SK-N-SH treated with all-trans-retinoic acid at 6 μM for 48 hours (cell line): ENCODE measurements at regions not wholly inside any gene's neighbourhood (a gene's known extent, or its start where the extent isn't known, plus 50 kb on each side); places are given as distances from the start of the nearest gene placed in this dataset.
A peak's percentile ranks its signal among the peaks of the same experiment; 100 is the strongest.

Experiments
- ATAC-seq: fragments of 200-7000 bp; cut with Tn5 transposase; 3 replicates; pipeline ENCODE4 v1.9.1; 2020; ENCODE audit warnings: mild to moderate bottlenecking, moderate library complexity
- ARNTL ChIP-seq: fragments of 450-650 bp; formaldehyde crosslinking; IDR thresholded peaks from 2 replicates; pipeline ENCODE4 v1.5.0; 2020; ENCODE audit warnings: low read depth, mild to moderate bottlenecking, moderate library complexity, borderline replicate concordance
- BACH2 ChIP-seq: fragments of 250-450 bp; sonication (Bioruptor Pico); IDR thresholded peaks from 2 replicates; pipeline ENCODE4 v1.9.0; 2021; ENCODE audit warnings: mild to moderate bottlenecking, borderline replicate concordance
- CREB5 ChIP-seq: fragments of 250-450 bp; sonication (Bioruptor Pico); IDR thresholded peaks from 2 replicates; pipeline ENCODE4 v1.5.1; 2020; ENCODE audit warnings: low read depth, mild to moderate bottlenecking, moderate library complexity
- CSDC2 ChIP-seq: fragments of 250-450 bp; sonication (Bioruptor Pico); IDR thresholded peaks from 2 replicates; pipeline ENCODE4 v1.5.0; 2020; ENCODE audit warnings: mild to moderate bottlenecking, moderate library complexity
- ESRRG ChIP-seq: fragments of 250-450 bp; sonication (Bioruptor Pico); IDR thresholded peaks from 2 replicates; pipeline ENCODE4 v1.6.1; 2021; ENCODE audit warnings: mild to moderate bottlenecking
- GLIS3 ChIP-seq: fragments of 250-450 bp; sonication (Bioruptor Pico); IDR thresholded peaks from 2 replicates; pipeline ENCODE4 v1.5.0; 2020; ENCODE audit warnings: mild to moderate bottlenecking, moderate library complexity
- ISL1 ChIP-seq: fragments of 250-450 bp; sonication (Bioruptor Pico); IDR thresholded peaks from 2 replicates; pipeline ENCODE4 v2.1.2; 2022; ENCODE audit warnings: mild to moderate bottlenecking, moderate library complexity
- OSR1 ChIP-seq: fragments of 250-450 bp; sonication (Bioruptor Pico); IDR thresholded peaks from 2 replicates; pipeline ENCODE4 v1.8.0; 2022; ENCODE audit warnings: moderate library complexity, mild to moderate bottlenecking, inconsistent platforms
- POU6F1 ChIP-seq: fragments of 250-450 bp; sonication (Bioruptor Pico); IDR thresholded peaks from 2 replicates; pipeline ENCODE4 v1.8.0; 2021; ENCODE audit warnings: low read depth, mild to moderate bottlenecking, moderate library complexity, borderline replicate concordance
- RARB ChIP-seq: fragments of 250-450 bp; sonication (Bioruptor Pico); IDR thresholded peaks from 2 replicates; pipeline ENCODE4 v1.8.0; 2021; ENCODE audit warnings: mild to moderate bottlenecking, moderate library complexity
- SNAI2 ChIP-seq: fragments of 250-450 bp; sonication (Bioruptor Pico); IDR thresholded peaks from 2 replicates; pipeline ENCODE4 v1.5.0; 2020; ENCODE audit warnings: mild to moderate bottlenecking, moderate library complexity
- TCF4 ChIP-seq: fragments of 250-450 bp; sonication (Bioruptor Pico); IDR thresholded peaks from 2 replicates; pipeline ENCODE4 v1.8.0; 2021; ENCODE audit warnings: mild to moderate bottlenecking, moderate library complexity, borderline replicate concordance
- TOX ChIP-seq: fragments of 250-450 bp; sonication (Bioruptor Pico); IDR thresholded peaks from 2 replicates; pipeline ENCODE4 v1.8.0; 2021; ENCODE audit warnings: mild to moderate bottlenecking, moderate library complexity, borderline replicate concordance
- TSHZ2 ChIP-seq: fragments of 250-450 bp; sonication (Bioruptor Pico); IDR thresholded peaks from 2 replicates; pipeline ENCODE4 v1.5.0; 2020; ENCODE audit warnings: mild to moderate bottlenecking, moderate library complexity
- ZC3H10 ChIP-seq: fragments of 250-450 bp; sonication (Bioruptor Pico); IDR thresholded peaks from 2 replicates; pipeline ENCODE4 v1.5.1; 2021; ENCODE audit warnings: mild to moderate bottlenecking, moderate library complexity
- ZFP3 ChIP-seq: fragments of 250-450 bp; sonication (Bioruptor Pico); IDR thresholded peaks from 2 replicates; pipeline ENCODE4 v1.5.0; 2020; ENCODE audit warnings: mild to moderate bottlenecking, moderate library complexity
- ZFP30 ChIP-seq: fragments of 450-650 bp; formaldehyde crosslinking; IDR thresholded peaks from 2 replicates; pipeline ENCODE4 v1.5.0; 2022; ENCODE audit warnings: mild to moderate bottlenecking, moderate library complexity
- ZNF565 ChIP-seq: fragments of 450-650 bp; formaldehyde crosslinking; conservative IDR thresholded peaks from 2 replicates; pipeline ENCODE4 v1.5.0; 2020; ENCODE audit warnings: low read depth, mild to moderate bottlenecking, moderate library complexity
- ZNF70 ChIP-seq: fragments of 450-650 bp; formaldehyde crosslinking; IDR thresholded peaks from 2 replicates; pipeline ENCODE4 v1.5.0; 2020; ENCODE audit warnings: mild to moderate bottlenecking, moderate library complexity
- ZNF8 ChIP-seq: fragments of 450-650 bp; formaldehyde crosslinking; IDR thresholded peaks from 2 replicates; pipeline ENCODE4 v1.5.0; 2020; ENCODE audit warnings: mild to moderate bottlenecking, moderate library complexity

- no peak for ATAC-seq
- no peak for TF ChIP-seq ZNF565 (CRISPR knock-in tag)
- no peak for TF ChIP-seq CSDC2 (CRISPR knock-in tag)
- no peak for TF ChIP-seq TOX (CRISPR knock-in tag)
- no peak for TF ChIP-seq GLIS3 (CRISPR knock-in tag)
- TF ChIP-seq POU6F1: no peak
- TF ChIP-seq ISL1 (CRISPR knock-in tag): no peak
Measured at GRCh38 chr12:39124768-39125167, 219.4 kb upstream of the CPNE8 start.

GRCh38 chr12:39123580-39124253 is 218.3 kb upstream of the CPNE8 start:
- ATAC-seq: no peak
- TF ChIP-seq CSDC2 (CRISPR knock-in tag) (peak; percentile 94; the same call in 1 of the 2 replicates), ISL1 (CRISPR knock-in tag) (peak; percentile 77), TOX (CRISPR knock-in tag) (no peak), SNAI2 (CRISPR knock-in tag) (peak; percentile 77; the same call in 1 of the 2 replicates), GLIS3 (CRISPR knock-in tag) (peak; percentile 48; the same call in 1 of the 2 replicates), ZNF8 (no peak; the same call in 1 of the 2 replicates), ZFP3 (CRISPR knock-in tag) (peak; percentile 90), BACH2 (CRISPR knock-in tag) (0 out of 2 replicates have a peak, but pooled peaks have one; percentile 33), POU6F1 (no peak), TSHZ2 (peak; percentile 72)

GRCh38 chr12:39122562-39123204 is 217.3 kb upstream of the CPNE8 start:
- ATAC-seq: no peak
- TF ChIP-seq GLIS3 (CRISPR knock-in tag) (no peak), CREB5 (CRISPR knock-in tag) (no peak), TCF4 (CRISPR knock-in tag) (no peak), ZC3H10 (CRISPR knock-in tag) (no peak), ZFP3 (CRISPR knock-in tag) (no peak), OSR1 (CRISPR knock-in tag) (no peak), POU6F1 (no peak), SNAI2 (CRISPR knock-in tag) (no peak), ESRRG (CRISPR knock-in tag) (no peak), RARB (CRISPR knock-in tag) (no peak), TSHZ2 (no peak), ARNTL (CRISPR knock-in tag) (no peak), ZFP30 (CRISPR knock-in tag) (no peak), ZNF70 (no peak), ISL1 (CRISPR knock-in tag) (no peak)
